Ishikawa (cell line): ENCODE measurements at regions not wholly inside any gene's neighbourhood (a gene's known extent, or its start where the extent isn't known, plus 50 kb on each side); places are given as distances from the start of the nearest gene placed in this dataset.

ENCODE experiments used
- EGR1 ChIP-seq: IDR thresholded peaks from 2 replicates; pipeline ENCODE4 v1.6.1; 2012
- EP300 ChIP-seq: IDR thresholded peaks from 2 replicates; pipeline ENCODE4 v1.6.1; 2012; ENCODE audit warnings: borderline replicate concordance
- FOXM1 ChIP-seq: IDR thresholded peaks from 2 replicates; pipeline ENCODE4 v1.6.1; 2012; ENCODE audit warnings: low read depth, borderline replicate concordance
- TAF1 ChIP-seq: IDR thresholded peaks from 2 replicates; pipeline ENCODE4 v1.6.1; 2012; ENCODE audit warnings: low read depth, mild to moderate bottlenecking
- YY1 ChIP-seq: IDR thresholded peaks from 2 replicates; pipeline ENCODE4 v1.6.1; 2012; ENCODE audit warnings: low read depth
- ZBTB7A ChIP-seq: IDR thresholded peaks from 2 replicates; pipeline ENCODE4 v1.6.1; 2012; ENCODE audit warnings: low read depth
- TF ChIP-seq, protein P1 (sequence below): IDR thresholded peaks from 2 replicates; pipeline ENCODE4 v1.6.1; 2012; ENCODE audit warnings: low read depth, mild to moderate bottlenecking
- TF ChIP-seq, protein P2 (sequence below): IDR thresholded peaks from 2 replicates; pipeline ENCODE4 v1.6.1; 2012

DNA sequence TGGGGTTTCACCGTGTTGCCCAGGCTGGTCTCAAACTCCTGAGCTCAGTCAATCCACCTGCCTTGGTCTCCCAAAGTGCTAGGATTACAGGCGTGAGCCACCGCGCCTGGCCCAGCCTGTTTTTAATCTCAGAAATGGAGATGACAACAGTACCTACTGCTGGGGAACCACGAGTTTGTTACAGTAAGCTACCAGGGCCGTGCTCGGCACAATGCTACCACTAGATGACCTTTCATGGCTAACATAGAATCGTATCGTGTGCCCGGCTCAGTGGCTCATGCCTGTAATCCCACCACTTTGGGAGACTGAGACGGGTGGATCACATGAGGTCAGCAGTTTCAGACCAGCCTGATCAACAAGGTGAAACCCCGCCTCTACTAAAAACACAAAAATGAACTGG is 90.8 kb upstream of the SLC34A2 start:
- TF ChIP-seq YY1 (no peak), EP300 (no peak), EGR1 (no peak), TAF1 (no peak), ZBTB7A (no peak), FOXM1 (no peak)
- TF ChIP-seq, protein P1, sequence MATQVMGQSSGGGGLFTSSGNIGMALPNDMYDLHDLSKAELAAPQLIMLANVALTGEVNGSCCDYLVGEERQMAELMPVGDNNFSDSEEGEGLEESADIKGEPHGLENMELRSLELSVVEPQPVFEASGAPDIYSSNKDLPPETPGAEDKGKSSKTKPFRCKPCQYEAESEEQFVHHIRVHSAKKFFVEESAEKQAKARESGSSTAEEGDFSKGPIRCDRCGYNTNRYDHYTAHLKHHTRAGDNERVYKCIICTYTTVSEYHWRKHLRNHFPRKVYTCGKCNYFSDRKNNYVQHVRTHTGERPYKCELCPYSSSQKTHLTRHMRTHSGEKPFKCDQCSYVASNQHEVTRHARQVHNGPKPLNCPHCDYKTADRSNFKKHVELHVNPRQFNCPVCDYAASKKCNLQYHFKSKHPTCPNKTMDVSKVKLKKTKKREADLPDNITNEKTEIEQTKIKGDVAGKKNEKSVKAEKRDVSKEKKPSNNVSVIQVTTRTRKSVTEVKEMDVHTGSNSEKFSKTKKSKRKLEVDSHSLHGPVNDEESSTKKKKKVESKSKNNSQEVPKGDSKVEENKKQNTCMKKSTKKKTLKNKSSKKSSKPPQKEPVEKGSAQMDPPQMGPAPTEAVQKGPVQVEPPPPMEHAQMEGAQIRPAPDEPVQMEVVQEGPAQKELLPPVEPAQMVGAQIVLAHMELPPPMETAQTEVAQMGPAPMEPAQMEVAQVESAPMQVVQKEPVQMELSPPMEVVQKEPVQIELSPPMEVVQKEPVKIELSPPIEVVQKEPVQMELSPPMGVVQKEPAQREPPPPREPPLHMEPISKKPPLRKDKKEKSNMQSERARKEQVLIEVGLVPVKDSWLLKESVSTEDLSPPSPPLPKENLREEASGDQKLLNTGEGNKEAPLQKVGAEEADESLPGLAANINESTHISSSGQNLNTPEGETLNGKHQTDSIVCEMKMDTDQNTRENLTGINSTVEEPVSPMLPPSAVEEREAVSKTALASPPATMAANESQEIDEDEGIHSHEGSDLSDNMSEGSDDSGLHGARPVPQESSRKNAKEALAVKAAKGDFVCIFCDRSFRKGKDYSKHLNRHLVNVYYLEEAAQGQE: no peak
- TF ChIP-seq, protein P2, sequence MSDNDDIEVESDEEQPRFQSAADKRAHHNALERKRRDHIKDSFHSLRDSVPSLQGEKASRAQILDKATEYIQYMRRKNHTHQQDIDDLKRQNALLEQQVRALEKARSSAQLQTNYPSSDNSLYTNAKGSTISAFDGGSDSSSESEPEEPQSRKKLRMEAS: no peak
